ENCODE measurements at regions not wholly inside any gene's neighbourhood (a gene's known extent, or its start where the extent isn't known, plus 50 kb on each side); places are given as distances from the start of the nearest gene placed in this dataset.

DNA sequence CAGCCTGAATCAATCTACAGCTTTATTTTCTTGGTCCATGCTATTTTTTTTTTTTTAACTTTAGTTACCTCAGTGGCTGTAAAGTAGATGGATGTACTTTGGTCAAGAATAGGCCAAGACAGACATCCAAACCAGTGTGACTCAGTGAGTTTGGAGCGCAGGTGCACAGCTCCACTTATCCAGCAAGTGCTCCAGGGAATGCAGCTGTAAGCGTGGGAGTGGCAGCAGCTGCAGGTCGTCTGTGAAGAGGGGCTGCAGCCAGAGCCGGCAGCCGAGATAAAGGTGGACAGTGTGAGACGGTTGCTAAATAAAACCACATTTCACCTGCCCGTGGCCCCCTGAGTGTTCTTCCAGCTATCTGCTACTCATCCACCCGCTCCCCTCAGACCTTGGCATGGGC, 1018.7 kb downstream of the AACS start:
- no peak overlapping the region for H3K4me3 ChIP-seq
- no peak overlapping the region for H3K27ac ChIP-seq
- DNase-seq (ENCODE audit: low spot score) (no peak), ATAC-seq (ENCODE audit: insufficient number of reproducible peaks, low FRiP score, low read depth) (no peak)
- no peaks in the 10 kb centered on the region for H3K9me3 ChIP-seq
- no peaks in the 10 kb centered on the region for H3K4me1 ChIP-seq (ENCODE audit: control insufficient read depth in 1 of 2, low read depth in 2 of 2)
- H3K27me3 ChIP-seq (replicated peaks; ENCODE audit: insufficient read depth), result no peaks in the 10 kb centered on the region
- no peaks in the 10 kb centered on the region for H3K36me3 ChIP-seq
- TF ChIP-seq, protein P1, sequence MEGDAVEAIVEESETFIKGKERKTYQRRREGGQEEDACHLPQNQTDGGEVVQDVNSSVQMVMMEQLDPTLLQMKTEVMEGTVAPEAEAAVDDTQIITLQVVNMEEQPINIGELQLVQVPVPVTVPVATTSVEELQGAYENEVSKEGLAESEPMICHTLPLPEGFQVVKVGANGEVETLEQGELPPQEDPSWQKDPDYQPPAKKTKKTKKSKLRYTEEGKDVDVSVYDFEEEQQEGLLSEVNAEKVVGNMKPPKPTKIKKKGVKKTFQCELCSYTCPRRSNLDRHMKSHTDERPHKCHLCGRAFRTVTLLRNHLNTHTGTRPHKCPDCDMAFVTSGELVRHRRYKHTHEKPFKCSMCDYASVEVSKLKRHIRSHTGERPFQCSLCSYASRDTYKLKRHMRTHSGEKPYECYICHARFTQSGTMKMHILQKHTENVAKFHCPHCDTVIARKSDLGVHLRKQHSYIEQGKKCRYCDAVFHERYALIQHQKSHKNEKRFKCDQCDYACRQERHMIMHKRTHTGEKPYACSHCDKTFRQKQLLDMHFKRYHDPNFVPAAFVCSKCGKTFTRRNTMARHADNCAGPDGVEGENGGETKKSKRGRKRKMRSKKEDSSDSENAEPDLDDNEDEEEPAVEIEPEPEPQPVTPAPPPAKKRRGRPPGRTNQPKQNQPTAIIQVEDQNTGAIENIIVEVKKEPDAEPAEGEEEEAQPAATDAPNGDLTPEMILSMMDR (IDR thresholded peaks at IDR 0.05), result no peak

DNA sequence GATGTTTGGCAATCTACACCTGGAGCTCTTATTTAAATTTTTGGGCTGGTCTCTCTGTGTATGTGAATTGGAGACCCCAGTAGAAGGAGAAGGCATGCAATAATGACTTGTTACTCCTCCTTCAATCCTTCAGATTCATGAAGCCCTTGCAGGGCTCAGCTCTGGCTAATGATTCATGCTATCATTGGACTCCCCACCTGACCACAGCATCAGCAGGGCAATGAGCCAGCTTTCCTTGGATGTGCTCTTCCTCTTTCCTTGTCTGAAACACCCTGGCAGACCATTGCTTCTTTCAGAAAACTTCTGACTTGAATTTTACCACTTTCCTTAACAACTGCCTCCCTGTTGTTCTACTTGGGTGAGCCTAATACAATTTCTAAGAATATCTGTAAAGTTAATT, 1019.2 kb downstream of the AACS start:
- no peak overlapping the region for H3K27ac ChIP-seq
- no peaks in the 10 kb centered on the region for H3K27me3 ChIP-seq (replicated peaks; ENCODE audit: insufficient read depth)
- H3K4me1 ChIP-seq (ENCODE audit: control insufficient read depth in 1 of 2, low read depth in 2 of 2), result no peaks in the 10 kb centered on the region
- no peaks in the 10 kb centered on the region for H3K36me3 ChIP-seq
- no peak overlapping the region for H3K4me3 ChIP-seq
- no peaks in the 10 kb centered on the region for H3K9me3 ChIP-seq
- ATAC-seq (ENCODE audit: insufficient number of reproducible peaks, low FRiP score, low read depth) (no peak), DNase-seq (ENCODE audit: low spot score) (no peak)
- TF ChIP-seq, protein P1 (IDR thresholded peaks at IDR 0.05), result no peak

DNA sequence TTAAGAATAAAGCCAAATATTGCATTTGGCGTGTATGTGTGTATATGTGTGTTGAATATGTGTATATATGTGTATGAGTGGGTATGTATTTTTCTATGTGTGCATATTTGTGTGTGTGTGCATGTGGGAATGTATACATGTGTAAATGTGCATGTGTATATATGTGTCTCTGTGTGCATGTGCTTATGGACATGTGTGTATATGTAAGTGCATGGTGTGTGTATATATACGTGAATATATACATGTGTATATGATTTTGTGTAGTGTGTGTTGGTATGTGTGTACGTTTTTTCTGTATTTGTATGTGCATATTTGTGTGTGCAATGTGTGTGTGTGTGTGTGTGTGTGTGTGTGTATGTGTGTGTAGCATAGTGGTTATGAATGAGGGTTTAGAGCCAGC, 1021.0 kb downstream of the AACS start:
- Histone ChIP-seq H3K4me1 (ENCODE audit: control insufficient read depth in 1 of 2, low read depth in 2 of 2) (no peaks in the 10 kb centered on the region), H3K4me3 (no peak overlapping the region), H3K27ac (no peak overlapping the region), H3K27me3 (replicated peaks; ENCODE audit: insufficient read depth) (no peaks in the 10 kb centered on the region), H3K36me3 (no peaks in the 10 kb centered on the region), H3K9me3 (no peaks in the 10 kb centered on the region)
- ATAC-seq (ENCODE audit: insufficient number of reproducible peaks, low FRiP score, low read depth) (no peak), DNase-seq (ENCODE audit: low spot score) (no peak)
- TF ChIP-seq, protein P1 (IDR thresholded peaks at IDR 0.05), result no peak

DNA sequence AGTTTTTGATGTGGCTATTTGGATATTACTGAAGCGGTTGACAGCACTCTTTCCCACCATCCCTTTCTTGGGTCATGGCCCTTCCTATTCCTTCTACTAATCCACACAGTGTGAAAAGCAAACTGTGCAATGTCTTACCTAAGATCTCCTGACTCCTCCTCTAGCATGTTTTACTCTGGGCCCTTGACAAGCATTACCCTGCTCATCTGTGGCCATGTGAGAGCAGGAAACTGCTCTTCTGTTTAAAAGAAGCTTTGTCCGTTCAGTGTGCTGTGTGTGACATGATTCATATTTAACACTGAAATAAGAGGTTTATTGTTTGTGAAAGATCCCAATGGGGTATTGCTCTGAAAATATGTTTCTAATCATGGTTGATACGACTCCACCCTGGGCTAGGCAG, 1022.5 kb downstream of the AACS start:
- H3K27ac ChIP-seq, result no peak overlapping the region
- H3K36me3 ChIP-seq, result no peaks in the 10 kb centered on the region
- no peak overlapping the region for H3K4me3 ChIP-seq
- H3K9me3 ChIP-seq, result no peaks in the 10 kb centered on the region
- H3K27me3 ChIP-seq (replicated peaks; ENCODE audit: insufficient read depth), result no peaks in the 10 kb centered on the region
- TF ChIP-seq, protein P1 (IDR thresholded peaks at IDR 0.05), result no peak
- no peaks in the 10 kb centered on the region for H3K4me1 ChIP-seq (ENCODE audit: control insufficient read depth in 1 of 2, low read depth in 2 of 2)
- DNase-seq (ENCODE audit: low spot score) (no peak), ATAC-seq (ENCODE audit: insufficient number of reproducible peaks, low FRiP score, low read depth) (no peak)

DNA sequence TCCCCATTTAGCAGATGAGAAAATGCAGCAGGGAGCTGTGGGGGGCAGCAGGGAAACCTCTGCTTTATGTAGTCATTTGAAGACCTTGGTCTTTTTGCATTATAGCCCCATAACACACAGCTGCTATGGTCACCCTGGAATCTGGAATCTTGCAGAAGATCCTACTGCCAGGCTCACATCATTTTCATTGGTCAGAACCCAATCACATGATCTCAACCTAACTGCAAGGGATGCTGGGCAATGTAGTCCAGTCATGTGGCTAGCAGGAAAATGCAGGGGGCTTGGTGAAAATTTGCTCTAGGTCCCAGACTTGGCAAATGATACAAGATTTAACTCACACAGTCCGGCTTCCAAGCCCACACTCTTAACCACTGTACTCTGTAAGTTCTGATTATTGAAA, 1028.7 kb downstream of the AACS start:
- Histone ChIP-seq H3K36me3 (no peaks in the 10 kb centered on the region), H3K27ac (no peak overlapping the region), H3K4me1 (ENCODE audit: control insufficient read depth in 1 of 2, low read depth in 2 of 2) (no peaks in the 10 kb centered on the region), H3K4me3 (no peak overlapping the region), H3K9me3 (no peaks in the 10 kb centered on the region), H3K27me3 (replicated peaks; ENCODE audit: insufficient read depth) (no peaks in the 10 kb centered on the region)
- no peak for DNase-seq (ENCODE audit: low spot score)
- no peak for ATAC-seq (ENCODE audit: insufficient number of reproducible peaks, low FRiP score, low read depth)
- TF ChIP-seq, protein P1 (IDR thresholded peaks at IDR 0.05), result no peak
